Nucleus accumbens (tissue), 56 donors: ENCODE measurements at regions not wholly inside any gene's neighbourhood (a gene's known extent, or its start where the extent isn't known, plus 50 kb on each side); places are given as distances from the start of the nearest gene placed in this dataset.

ENCODE experiments used
- DNase-seq, 56 donors: peaks; one replicate each; lab custom pipeline; 2025; lab: John Stamatoyannopoulos, UW

GRCh38 chr21:41110664-41111063 is 57.3 kb upstream of the BACE2 start:
- DNase-seq = no peak

GRCh38 chr21:41111681-41112080 is 56.3 kb upstream of the BACE2 start:
- DNase-seq = no peak

DNA sequence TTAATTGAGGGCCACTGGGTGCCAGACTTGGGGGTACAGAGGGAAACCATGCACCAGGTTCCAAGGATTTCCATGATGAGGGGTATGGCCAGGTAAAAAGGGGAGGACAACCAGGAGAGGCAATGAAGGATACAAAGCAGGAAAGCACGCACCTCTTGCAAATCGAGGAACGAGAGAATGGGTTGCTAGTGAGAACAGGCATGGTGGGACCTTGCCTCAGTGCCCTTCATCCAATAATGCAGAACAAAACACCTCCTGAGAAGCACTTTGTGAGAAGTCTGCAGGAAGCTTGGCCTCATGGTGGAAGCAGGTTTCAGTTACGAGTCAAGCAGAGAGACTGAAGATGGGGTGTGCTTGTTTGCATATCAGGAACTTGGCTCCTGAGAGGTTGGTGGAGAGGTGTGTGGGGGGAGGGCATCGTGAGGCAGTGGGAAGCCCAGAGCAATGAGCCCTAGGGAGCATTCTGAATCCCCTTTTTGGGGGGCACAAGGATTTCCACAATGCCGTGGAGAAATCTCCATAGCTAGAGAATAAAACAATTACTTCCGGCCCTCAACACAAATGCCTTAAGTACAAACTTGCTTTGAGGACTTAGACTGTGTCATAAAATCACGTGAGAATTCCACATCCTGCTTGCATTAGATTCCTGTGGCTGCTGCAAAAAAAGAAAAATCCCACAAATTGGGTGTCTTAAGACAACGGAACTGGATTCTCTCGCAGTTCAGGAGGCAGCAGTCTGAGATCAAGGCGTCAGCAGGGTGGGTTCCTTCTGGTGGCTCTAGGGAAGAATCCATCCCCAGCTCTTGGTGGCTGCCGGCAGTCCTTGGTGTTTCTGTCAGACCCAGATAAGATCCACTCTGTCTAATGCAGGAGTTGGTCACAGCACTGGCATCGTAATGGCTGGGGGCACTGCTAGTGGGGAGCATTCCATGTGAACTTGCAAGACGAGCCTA is 54.9 kb upstream of the BACE2 start:
- DNase-seq = peak in 21 of 56 donors; percentile 1 to 52 (median 9)

- no peak for DNase-seq
Measured at GRCh38 chr21:41115851-41116250, 52.1 kb upstream of the BACE2 start.
